ENCODE measurements at regions not wholly inside any gene's neighbourhood (a gene's known extent, or its start where the extent isn't known, plus 50 kb on each side); places are given as distances from the start of the nearest gene placed in this dataset.

DNA sequence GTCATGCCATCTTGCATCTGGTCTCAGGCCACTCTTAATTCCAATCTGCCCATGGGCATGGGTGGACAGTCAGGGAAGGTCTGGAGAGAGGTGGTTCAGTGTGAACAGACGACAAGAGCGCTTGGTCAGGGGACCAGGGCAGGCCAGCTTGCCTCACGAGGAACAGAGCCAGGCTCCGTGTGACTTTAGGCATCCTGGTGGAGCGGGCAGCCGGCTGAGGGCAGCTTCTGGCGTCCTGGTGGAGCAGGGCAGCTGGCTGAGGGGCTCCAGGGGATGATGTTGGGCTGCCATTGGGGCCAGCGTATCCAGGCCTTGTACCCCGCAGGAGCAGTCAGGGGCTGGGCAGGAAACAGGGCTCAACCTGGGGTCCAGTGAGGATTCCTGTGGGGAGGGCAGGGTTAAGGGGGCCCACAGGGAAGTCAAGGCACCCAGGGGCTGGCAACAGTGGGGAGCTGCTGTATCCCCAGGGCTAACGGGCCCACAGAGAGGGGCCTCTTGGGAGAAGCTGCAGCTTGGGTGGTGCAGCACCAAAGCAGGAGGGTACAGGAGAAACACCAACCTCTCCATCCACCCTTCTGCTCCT is 197.9 kb upstream of the TWIST2 start:
- Histone ChIP-seq H3K9ac (ENCODE audit: low read length) (no peak overlapping the region), H3K36me3 (ENCODE audit: control insufficient read depth, low read depth, low read length) (no peaks in the 10 kb centered on the region), H3K27me3 (ENCODE audit: control insufficient read depth, insufficient read depth, low read length) (no peaks in the 10 kb centered on the region)

DNA sequence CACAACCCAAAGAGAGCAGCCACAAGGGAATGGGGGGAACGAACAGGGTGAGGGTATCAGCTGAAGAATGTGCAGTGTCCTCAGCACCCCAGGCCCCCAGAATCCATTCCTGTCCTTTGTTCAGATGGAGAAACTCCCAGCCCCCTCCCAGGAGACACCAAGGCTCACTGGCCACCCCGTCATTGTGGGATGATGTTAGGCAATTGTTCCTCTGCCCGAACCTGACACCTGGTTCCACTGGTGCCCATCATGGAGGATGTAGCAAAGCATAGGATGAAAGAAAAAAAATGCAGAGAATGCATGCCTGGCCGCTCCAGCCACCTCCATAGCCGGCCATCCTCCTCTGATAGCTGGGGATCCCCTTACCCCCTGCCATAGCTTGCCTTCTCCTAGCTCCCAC is 197.3 kb upstream of the TWIST2 start:
- H3K4me3 ChIP-seq (ENCODE audit: low read length) = no peak overlapping the region
- H3K9me3 ChIP-seq (ENCODE audit: control insufficient read depth, low read depth, low read length) = no peaks in the 10 kb centered on the region
- no peak overlapping the region for H3K27ac ChIP-seq (ENCODE audit: low read length)
- H3K9ac ChIP-seq (ENCODE audit: low read length) = no peak overlapping the region
- no peaks in the 10 kb centered on the region for H3K36me3 ChIP-seq (ENCODE audit: control insufficient read depth, low read depth, low read length)
- no peaks in the 10 kb centered on the region for H3K4me1 ChIP-seq (ENCODE audit: control insufficient read depth, low read depth, low read length)
- H3K27me3 ChIP-seq (ENCODE audit: control insufficient read depth, insufficient read depth, low read length) = no peaks in the 10 kb centered on the region

More for the DNA sequence above, 197.9 kb upstream of the TWIST2 start:
- H3K4me1 ChIP-seq (ENCODE audit: control insufficient read depth, low read depth, low read length) = no peaks in the 10 kb centered on the region
- H3K27ac ChIP-seq (ENCODE audit: low read length) = no peak overlapping the region
- no peak overlapping the region for H3K4me3 ChIP-seq (ENCODE audit: low read length)
- no peaks in the 10 kb centered on the region for H3K9me3 ChIP-seq (ENCODE audit: control insufficient read depth, low read depth, low read length)

DNA sequence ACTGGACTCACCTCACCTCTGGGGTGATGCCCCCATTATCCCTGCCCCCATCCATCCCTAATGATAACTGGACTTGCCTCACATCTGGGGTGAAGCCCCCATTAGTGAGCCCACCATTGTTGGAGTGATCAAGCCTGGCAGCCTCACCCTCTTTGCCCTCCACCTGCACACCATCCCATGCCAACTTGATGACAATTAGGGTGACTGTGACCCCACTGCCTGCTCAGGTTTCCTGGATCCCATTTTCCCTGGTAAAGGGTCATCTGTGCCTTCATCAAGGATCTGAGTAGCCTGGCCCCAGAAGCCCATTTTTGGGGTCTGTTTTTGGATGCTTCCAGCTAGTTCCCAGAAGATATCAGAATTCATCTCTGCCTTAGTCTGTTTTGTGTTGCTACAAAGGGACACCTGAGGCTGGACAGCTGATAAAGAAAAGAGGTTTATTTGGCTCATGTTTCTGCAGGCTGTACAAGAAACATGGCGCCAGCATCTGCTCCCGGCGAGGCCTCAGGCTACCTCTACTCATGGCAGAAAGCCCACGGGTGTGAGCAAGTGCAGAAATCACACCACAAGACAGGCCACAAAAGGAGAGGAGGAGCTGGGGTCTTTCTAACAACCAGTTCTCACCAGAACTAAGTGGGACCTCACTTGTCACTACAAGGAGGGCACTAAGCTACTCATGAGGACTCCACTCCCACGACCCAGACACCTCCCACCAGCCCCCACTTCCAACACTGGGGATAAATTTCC is 196.4 kb upstream of the TWIST2 start:
- no peaks in the 10 kb centered on the region for H3K27me3 ChIP-seq (ENCODE audit: control insufficient read depth, insufficient read depth, low read length)
- H3K4me3 ChIP-seq (ENCODE audit: low read length) = no peak overlapping the region
- no peak overlapping the region for H3K27ac ChIP-seq (ENCODE audit: low read length)
- no peak overlapping the region for H3K9ac ChIP-seq (ENCODE audit: low read length)
- H3K4me1 ChIP-seq (ENCODE audit: control insufficient read depth, low read depth, low read length) = no peaks in the 10 kb centered on the region
- no peaks in the 10 kb centered on the region for H3K9me3 ChIP-seq (ENCODE audit: control insufficient read depth, low read depth, low read length)
- H3K36me3 ChIP-seq (ENCODE audit: control insufficient read depth, low read depth, low read length) = no peaks in the 10 kb centered on the region

DNA sequence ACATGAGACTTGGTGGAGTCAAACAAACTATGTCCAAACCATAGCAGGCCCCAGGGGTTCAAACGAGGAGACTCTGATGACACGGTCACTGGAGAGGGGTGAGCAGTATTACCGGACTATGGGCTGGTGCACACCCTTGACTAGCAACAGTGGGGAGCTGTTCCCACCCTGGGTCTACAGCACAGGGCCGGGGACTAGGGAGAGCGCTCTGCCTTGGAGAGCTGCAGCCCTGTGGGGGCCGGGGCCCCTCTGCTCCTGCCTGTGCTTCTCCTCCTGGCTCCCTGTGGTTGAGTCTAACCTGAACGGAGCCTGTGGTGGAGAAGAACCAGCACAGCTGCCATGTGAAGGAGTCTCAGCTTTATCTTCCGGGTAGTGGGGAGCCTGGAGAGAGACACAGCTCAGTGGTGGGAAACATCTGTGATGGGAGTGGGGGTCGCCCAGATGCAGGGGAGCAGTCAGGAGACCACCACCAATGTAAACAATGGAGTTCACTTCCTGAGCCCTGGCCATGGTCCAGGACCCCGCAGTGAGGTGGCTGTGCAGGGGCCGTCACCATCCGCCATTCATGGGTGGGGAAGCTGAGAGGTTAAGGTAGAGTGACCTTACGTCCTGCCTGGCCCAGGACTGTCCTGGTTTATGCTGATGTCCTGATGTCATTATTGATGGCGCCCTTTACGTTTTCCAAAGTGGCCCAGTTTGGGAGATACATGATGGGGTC is 195.7 kb upstream of the TWIST2 start:
- Histone ChIP-seq H3K27me3 (ENCODE audit: control insufficient read depth, insufficient read depth, low read length) (no peaks in the 10 kb centered on the region), H3K4me1 (ENCODE audit: control insufficient read depth, low read depth, low read length) (no peaks in the 10 kb centered on the region), H3K4me3 (ENCODE audit: low read length) (no peak overlapping the region), H3K9me3 (ENCODE audit: control insufficient read depth, low read depth, low read length) (no peaks in the 10 kb centered on the region), H3K36me3 (ENCODE audit: control insufficient read depth, low read depth, low read length) (no peaks in the 10 kb centered on the region), H3K27ac (ENCODE audit: low read length) (no peak overlapping the region), H3K9ac (ENCODE audit: low read length) (no peak overlapping the region)

DNA sequence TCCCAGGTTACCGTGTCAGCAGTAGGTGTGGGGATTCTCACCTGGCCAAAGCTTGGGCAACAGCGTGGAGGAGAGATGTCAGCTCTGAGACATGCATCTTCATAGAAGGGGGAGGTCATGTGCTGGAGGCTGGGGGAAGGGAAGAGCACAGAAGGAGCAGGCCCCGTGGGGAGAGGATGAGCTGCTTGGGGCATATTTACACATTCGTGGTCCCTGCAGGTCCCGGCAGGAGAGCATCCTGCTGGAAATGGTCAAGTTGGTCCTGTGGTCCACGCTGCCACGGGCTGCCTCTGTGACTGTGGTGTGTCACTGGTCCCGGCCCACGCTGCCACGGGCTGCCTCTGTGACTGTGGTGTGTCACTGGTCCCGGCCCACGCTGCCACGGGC is 195.1 kb upstream of the TWIST2 start:
- H3K4me3 ChIP-seq (ENCODE audit: low read length) = no peak overlapping the region
- no peaks in the 10 kb centered on the region for H3K9me3 ChIP-seq (ENCODE audit: control insufficient read depth, low read depth, low read length)
- no peaks in the 10 kb centered on the region for H3K36me3 ChIP-seq (ENCODE audit: control insufficient read depth, low read depth, low read length)
- H3K9ac ChIP-seq (ENCODE audit: low read length) = no peak overlapping the region
- H3K4me1 ChIP-seq (ENCODE audit: control insufficient read depth, low read depth, low read length) = peaks cover under 1% of the 10 kb centered on the region
- no peak overlapping the region for H3K27ac ChIP-seq (ENCODE audit: low read length)
- no peaks in the 10 kb centered on the region for H3K27me3 ChIP-seq (ENCODE audit: control insufficient read depth, insufficient read depth, low read length)

DNA sequence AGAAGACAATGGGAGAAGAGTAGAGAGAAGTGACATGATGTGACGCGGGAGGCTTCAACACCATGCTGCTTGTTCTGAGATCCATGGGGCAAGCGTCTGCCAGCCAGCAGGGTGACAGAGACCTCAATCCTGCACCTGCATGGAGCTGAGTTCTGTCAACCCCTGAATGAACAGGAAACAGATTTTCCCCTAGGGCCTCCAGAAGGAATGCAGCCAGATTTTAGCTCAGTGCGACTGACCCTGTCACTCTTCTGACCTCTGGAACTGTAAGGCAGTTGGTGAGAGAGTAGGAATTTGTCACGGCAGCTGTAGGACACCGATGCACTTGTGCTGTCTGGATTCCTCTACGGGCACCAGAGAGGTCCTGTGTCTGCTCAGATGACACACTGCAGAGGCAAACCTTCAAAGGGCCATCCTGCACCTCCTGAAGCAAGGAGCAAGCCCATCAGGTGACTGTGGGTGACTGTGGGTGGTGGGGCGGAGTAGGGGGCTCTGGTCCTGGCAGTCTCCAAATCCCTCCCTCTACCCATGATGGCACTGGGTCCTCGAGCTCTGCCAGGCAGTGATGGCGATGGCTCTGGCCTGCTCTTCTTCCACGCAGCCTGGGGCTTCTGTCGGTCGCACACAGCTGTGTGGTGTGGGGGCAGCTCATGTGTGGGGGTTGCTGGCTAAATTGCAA is 194.3 kb upstream of the TWIST2 start:
- Histone ChIP-seq H3K9ac (ENCODE audit: low read length) (no peak overlapping the region), H3K27me3 (ENCODE audit: control insufficient read depth, insufficient read depth, low read length) (no peaks in the 10 kb centered on the region), H3K9me3 (ENCODE audit: control insufficient read depth, low read depth, low read length) (no peaks in the 10 kb centered on the region), H3K36me3 (ENCODE audit: control insufficient read depth, low read depth, low read length) (no peaks in the 10 kb centered on the region), H3K27ac (ENCODE audit: low read length) (no peak overlapping the region), H3K4me3 (ENCODE audit: low read length) (no peak overlapping the region), H3K4me1 (ENCODE audit: control insufficient read depth, low read depth, low read length) (peaks cover 4% of the 10 kb centered on the region)

DNA sequence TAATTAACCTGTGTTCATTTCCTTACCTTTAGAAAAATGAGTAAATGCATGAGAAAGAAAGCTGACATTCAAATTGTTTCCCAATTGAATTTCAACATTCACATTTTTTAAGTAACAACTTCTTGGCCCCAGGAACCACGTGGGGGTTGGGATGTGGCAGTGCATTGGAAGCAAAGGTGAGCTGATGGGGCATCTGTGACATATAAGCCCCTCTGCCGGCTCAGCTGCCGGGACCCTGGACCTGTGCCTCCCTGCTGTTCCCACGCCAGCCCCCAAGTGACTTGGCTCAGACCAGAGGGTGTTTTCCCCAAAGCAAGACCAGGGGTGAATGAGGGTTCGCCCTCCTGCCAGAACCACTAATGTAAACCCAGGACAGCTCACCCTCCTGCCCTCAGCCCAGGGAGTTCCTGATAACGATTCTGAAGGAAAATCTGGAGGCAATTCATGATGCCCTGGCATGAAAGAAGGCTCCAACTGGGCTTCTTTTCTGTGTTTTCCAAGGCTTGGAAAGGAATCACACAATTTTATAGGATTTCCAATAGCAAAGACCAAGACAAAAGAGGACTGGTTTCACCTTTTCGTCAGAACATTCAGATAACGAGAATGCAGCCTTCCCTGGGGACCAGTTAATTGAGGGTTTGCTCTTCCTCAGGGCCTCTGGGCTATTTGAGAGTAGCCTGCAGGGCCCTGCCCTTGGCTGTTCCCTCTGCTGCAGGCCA is 193.2 kb upstream of the TWIST2 start:
- no peak overlapping the region for H3K9ac ChIP-seq (ENCODE audit: low read length)
- peaks cover 4% of the 10 kb centered on the region for H3K4me1 ChIP-seq (ENCODE audit: control insufficient read depth, low read depth, low read length)
- H3K27me3 ChIP-seq (ENCODE audit: control insufficient read depth, insufficient read depth, low read length) = no peaks in the 10 kb centered on the region
- H3K9me3 ChIP-seq (ENCODE audit: control insufficient read depth, low read depth, low read length) = no peaks in the 10 kb centered on the region
- H3K4me3 ChIP-seq (ENCODE audit: low read length) = no peak overlapping the region
- no peak overlapping the region for H3K27ac ChIP-seq (ENCODE audit: low read length)
- H3K36me3 ChIP-seq (ENCODE audit: control insufficient read depth, low read depth, low read length) = no peaks in the 10 kb centered on the region

DNA sequence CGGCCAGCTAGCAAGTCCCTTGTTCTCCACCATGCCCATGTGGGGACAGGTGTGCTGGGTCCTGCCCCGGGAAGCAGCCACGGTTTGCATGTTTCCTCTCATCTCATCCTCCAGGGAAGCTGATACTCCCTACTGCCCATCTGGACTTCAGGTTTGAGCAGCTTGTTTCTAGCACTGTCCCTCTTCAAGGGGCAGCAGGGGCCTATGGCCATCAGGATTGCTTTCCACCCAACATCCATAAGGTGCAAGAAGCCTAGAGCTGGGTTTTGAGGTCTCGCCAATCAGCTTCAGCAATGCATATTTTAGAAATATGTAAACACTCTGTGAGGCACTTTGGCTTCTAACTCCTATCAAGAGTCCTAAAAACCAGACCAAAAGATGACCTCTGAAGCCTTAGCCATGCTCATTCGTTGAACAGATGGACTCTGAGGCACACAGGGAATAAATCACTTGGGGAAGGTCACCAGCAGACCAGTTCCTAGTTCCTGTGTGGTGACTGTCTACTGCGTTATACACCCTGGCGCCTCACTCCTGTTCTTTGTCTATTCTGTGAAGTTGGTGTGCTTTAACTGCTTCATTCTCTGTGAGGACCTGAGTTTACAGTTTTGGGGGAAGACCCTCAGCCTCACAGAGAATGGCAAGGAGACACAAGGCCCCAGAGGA is 192.6 kb upstream of the TWIST2 start:
- Histone ChIP-seq H3K36me3 (ENCODE audit: control insufficient read depth, low read depth, low read length) (no peaks in the 10 kb centered on the region), H3K9ac (ENCODE audit: low read length) (no peak overlapping the region), H3K9me3 (ENCODE audit: control insufficient read depth, low read depth, low read length) (no peaks in the 10 kb centered on the region), H3K27ac (ENCODE audit: low read length) (no peak overlapping the region), H3K27me3 (ENCODE audit: control insufficient read depth, insufficient read depth, low read length) (no peaks in the 10 kb centered on the region), H3K4me3 (ENCODE audit: low read length) (no peak overlapping the region), H3K4me1 (ENCODE audit: control insufficient read depth, low read depth, low read length) (peaks cover 4% of the 10 kb centered on the region)

DNA sequence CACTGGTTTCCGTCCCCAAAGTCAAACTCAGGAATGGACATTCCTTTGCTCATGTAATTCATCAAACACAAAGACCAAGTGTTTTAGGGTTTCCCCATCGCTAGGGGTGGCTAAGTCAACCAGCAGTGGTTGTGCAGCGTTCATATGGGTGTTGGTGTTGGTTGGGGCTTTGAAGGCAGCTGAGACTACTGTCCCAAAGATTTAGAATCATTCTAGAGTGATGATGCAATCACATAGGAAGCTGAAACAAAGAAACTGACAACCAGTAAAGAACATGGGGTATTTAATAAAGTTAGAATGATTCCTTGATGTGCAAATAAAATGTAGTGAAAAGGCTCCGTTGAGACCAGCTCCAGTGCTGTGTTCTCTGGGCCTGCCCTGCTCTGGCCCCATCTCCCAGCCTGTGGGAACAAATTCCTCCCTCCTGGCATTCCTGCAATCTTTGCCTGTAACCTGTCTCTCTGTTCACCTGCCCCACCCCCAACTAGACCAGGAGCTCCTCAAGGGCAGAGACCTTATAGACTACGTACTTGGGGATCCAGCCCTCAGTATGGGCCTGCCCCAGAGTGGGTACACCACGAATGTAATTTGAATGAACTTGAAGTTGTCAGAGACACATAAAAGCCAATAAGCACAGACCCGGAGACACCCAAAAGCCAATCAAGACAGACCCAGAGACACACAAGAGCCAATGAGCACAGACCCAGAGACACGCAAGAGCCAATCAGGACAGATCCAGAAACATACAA is 191.7 kb upstream of the TWIST2 start:
- H3K27me3 ChIP-seq (ENCODE audit: control insufficient read depth, insufficient read depth, low read length) = no peaks in the 10 kb centered on the region
- no peak overlapping the region for H3K4me3 ChIP-seq (ENCODE audit: low read length)
- peaks cover 4% of the 10 kb centered on the region for H3K4me1 ChIP-seq (ENCODE audit: control insufficient read depth, low read depth, low read length)
- H3K36me3 ChIP-seq (ENCODE audit: control insufficient read depth, low read depth, low read length) = no peaks in the 10 kb centered on the region
- H3K9ac ChIP-seq (ENCODE audit: low read length) = no peak overlapping the region
- H3K27ac ChIP-seq (ENCODE audit: low read length) = no peak overlapping the region
- H3K9me3 ChIP-seq (ENCODE audit: control insufficient read depth, low read depth, low read length) = no peaks in the 10 kb centered on the region

DNA sequence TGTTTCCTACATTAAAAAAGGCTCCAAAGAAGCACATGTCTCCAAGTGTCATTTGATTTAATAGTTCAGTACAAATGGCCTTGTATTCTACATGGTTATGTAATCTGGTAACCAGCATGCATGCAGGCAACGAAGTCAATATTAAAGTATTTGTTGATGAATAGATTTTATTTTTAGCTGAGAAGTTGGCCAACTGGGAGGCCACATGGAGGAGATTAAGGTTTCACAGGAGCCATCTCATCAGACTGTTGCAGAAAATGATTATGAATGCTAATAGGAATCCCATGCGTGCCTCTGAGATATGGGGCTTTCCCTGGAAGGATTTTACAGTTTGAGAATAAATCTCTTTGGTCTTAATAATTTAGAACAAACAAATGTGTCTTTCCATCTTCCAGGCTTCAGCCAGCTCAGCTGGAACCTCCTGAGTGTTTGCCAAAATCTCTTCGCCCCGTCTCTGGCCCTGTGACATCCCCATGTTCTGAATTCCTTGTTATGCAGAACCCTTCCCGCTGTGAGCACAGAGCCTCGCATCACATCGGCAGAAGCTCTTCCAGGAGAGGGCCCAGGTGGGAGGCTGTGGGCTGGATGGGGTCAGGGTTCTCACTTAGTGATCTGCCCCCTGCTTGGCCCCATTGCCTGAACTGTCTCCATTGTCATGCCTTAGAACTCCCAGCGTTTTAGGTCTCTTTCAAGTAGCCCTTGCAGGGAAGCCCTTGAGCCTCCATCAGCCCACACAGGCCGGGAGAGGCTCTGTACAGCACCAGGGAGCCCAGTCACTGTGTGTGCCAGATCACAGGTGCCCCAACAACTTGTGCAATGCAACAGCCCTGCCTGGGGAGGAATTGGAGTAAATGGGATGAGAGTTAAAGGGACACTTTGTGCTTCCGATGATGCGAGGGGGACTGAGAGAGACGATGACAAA is 190.5 kb upstream of the TWIST2 start:
- Histone ChIP-seq H3K9me3 (ENCODE audit: control insufficient read depth, low read depth, low read length) (no peaks in the 10 kb centered on the region), H3K27ac (ENCODE audit: low read length) (no peak overlapping the region), H3K4me1 (ENCODE audit: control insufficient read depth, low read depth, low read length) (peaks cover 4% of the 10 kb centered on the region), H3K9ac (ENCODE audit: low read length) (no peak overlapping the region), H3K27me3 (ENCODE audit: control insufficient read depth, insufficient read depth, low read length) (no peaks in the 10 kb centered on the region), H3K36me3 (ENCODE audit: control insufficient read depth, low read depth, low read length) (no peaks in the 10 kb centered on the region), H3K4me3 (ENCODE audit: low read length) (no peak overlapping the region)
